ENCODE measurements at regions not wholly inside any gene's neighbourhood (a gene's known extent, or its start where the extent isn't known, plus 50 kb on each side); places are given as distances from the start of the nearest gene placed in this dataset.
"Not testable (repeated sequence)": the region's sequence is repeated elsewhere in the genome, so short reads cannot be mapped to it uniquely, and the experiment has no call there.

GRCh38 chr1:60740154-60740553 is 342.2 kb upstream of the NFIA start:
- DNase-seq (ENCODE audit: low spot score): no peak
- intact Hi-C loops (cut with DNase I): no loop called here
- ATAC-seq: no peak

- ATAC-seq: no peak
- DNase-seq (ENCODE audit: low spot score): no peak
- intact Hi-C loops (cut with DNase I): no loop called here
Observed at GRCh38 chr1:60739729-60740128, 342.6 kb upstream of the NFIA start.

- ATAC-seq: no peak
- no peak for DNase-seq (ENCODE audit: low spot score)
- intact Hi-C loops (cut with DNase I): no loop called here
Observed at GRCh38 chr1:60732977-60733401, 349.4 kb upstream of the NFIA start.

- DNase-seq (ENCODE audit: low spot score) (no peak), ATAC-seq (no peak)
- intact Hi-C loops (cut with DNase I): no loop called here
Observed at GRCh38 chr1:60731321-60731720, 351.0 kb upstream of the NFIA start.

- no peak for DNase-seq (ENCODE audit: low spot score)
- intact Hi-C loops (cut with DNase I): no loop called here
- ATAC-seq: no peak
Observed at GRCh38 chr1:60727552-60727951, 354.8 kb upstream of the NFIA start.

GRCh38 chr1:60716472-60716871 is 365.9 kb upstream of the NFIA start:
- ATAC-seq (no peak), DNase-seq (ENCODE audit: low spot score) (no peak)
- intact Hi-C loops (cut with DNase I): no loop called here

GRCh38 chr1:60715970-60716369 is 366.4 kb upstream of the NFIA start:
- DNase-seq (ENCODE audit: low spot score): no peak
- intact Hi-C loops (cut with DNase I): no loop called here
- no peak for ATAC-seq

GRCh38 chr1:60709426-60709825 is 372.9 kb upstream of the NFIA start:
- intact Hi-C loops (cut with DNase I): no loop called here
- DNase-seq (ENCODE audit: low spot score) (no peak), ATAC-seq (no peak)

GRCh38 chr1:60705026-60705425 is 377.3 kb upstream of the NFIA start:
- ATAC-seq: no peak
- intact Hi-C loops (cut with DNase I): no loop called here
- DNase-seq (ENCODE audit: low spot score): no peak

- intact Hi-C loops (cut with DNase I): no loop called here
- ATAC-seq (no peak), DNase-seq (ENCODE audit: low spot score) (no peak)
Observed at GRCh38 chr1:60703155-60703554, 379.2 kb upstream of the NFIA start.

GRCh38 chr1:60699325-60699724 is 383.0 kb upstream of the NFIA start:
- ATAC-seq (peak; percentile 55), DNase-seq (ENCODE audit: low spot score) (no peak)
- intact Hi-C loops (cut with DNase I): no loop called here

- no peak for DNase-seq (ENCODE audit: low spot score)
- intact Hi-C loops (cut with DNase I): no loop called here
- ATAC-seq: no peak
Observed at GRCh38 chr1:60697204-60697994, 385.0 kb upstream of the NFIA start.

- DNase-seq (ENCODE audit: low spot score): no peak
- intact Hi-C loops (cut with DNase I): no loop called here
- ATAC-seq: no peak
Observed at GRCh38 chr1:60696512-60696911, 385.8 kb upstream of the NFIA start.

- ATAC-seq (no peak), DNase-seq (ENCODE audit: low spot score) (no peak)
- intact Hi-C loops (cut with DNase I): no loop called here
Observed at GRCh38 chr1:60695716-60696171, 386.6 kb upstream of the NFIA start.

- no peak for ATAC-seq
- intact Hi-C loops (cut with DNase I): no loop called here
- no peak for DNase-seq (ENCODE audit: low spot score)
Observed at GRCh38 chr1:60694980-60695379, 387.4 kb upstream of the NFIA start.

GRCh38 chr1:60692031-60692430 is 390.3 kb upstream of the NFIA start:
- ATAC-seq: no peak
- intact Hi-C loops (cut with DNase I): no loop called here
- DNase-seq (ENCODE audit: low spot score): no peak

GRCh38 chr1:60688221-60688620 is 394.1 kb upstream of the NFIA start:
- intact Hi-C loops (cut with DNase I); DNase-seq (ENCODE audit: low spot score); ATAC-seq: not testable (repeated sequence)

GRCh38 chr1:60681095-60681860 is 401.1 kb upstream of the NFIA start:
- intact Hi-C loops (cut with DNase I): no loop called here
- DNase-seq (ENCODE audit: low spot score) (no peak), ATAC-seq (no peak)

- ATAC-seq (no peak), DNase-seq (ENCODE audit: low spot score) (no peak)
- intact Hi-C loops (cut with DNase I): no loop called here
Observed at GRCh38 chr1:60679524-60680375, 402.6 kb upstream of the NFIA start.

- DNase-seq (ENCODE audit: low spot score) (no peak), ATAC-seq (no peak)
- intact Hi-C loops (cut with DNase I): no loop called here
Observed at GRCh38 chr1:60678802-60679201, 403.6 kb upstream of the NFIA start.

Measured in sciatic nerve (tissue), 2 donors.